KOPT-K1 (cell line): ENCODE measurements at regions not wholly inside any gene's neighbourhood (a gene's known extent, or its start where the extent isn't known, plus 50 kb on each side); places are given as distances from the start of the nearest gene placed in this dataset.
"Not testable (repeated sequence)": the region's sequence is repeated elsewhere in the genome, so short reads cannot be mapped to it uniquely, and the experiment has no call there.

Experiments used
- H3K27ac ChIP-seq: fragments of 200-600 bp; sonication (generic); 2 replicates; pipeline ENCODE4 v1.5.1; 2016; ENCODE audit warnings: antibody characterized with exemption, mild to moderate bottlenecking, low read depth, low read length; ENCODE audit not compliant: poor library complexity, severe bottlenecking
- H3K36me3 ChIP-seq: fragments of 200-600 bp; sonication (generic); 2 replicates; pipeline ENCODE4 v1.5.1; 2017; ENCODE audit warnings: antibody characterized with exemption, mild to moderate bottlenecking, low read length, moderate library complexity; ENCODE audit not compliant: insufficient read depth
- H3K9me3 ChIP-seq: fragments of 200-600 bp; sonication (generic); 2 replicates; pipeline ENCODE4 v1.5.1; 2017; ENCODE audit warnings: antibody characterized with exemption, low read length, mild to moderate bottlenecking; ENCODE audit not compliant: insufficient read depth, poor library complexity, severe bottlenecking

GRCh38 chr2:111316221-111316741 lies 195.6 kb downstream of the BCL2L11 start:
- not testable (repeated sequence) for H3K36me3 ChIP-seq, H3K27ac ChIP-seq, H3K9me3 ChIP-seq

GRCh38 chr2:111316881-111317549 lies 196.3 kb downstream of the BCL2L11 start:
- not testable (repeated sequence) for H3K36me3 ChIP-seq, H3K9me3 ChIP-seq, H3K27ac ChIP-seq

- not testable (repeated sequence) for H3K27ac ChIP-seq, H3K9me3 ChIP-seq, H3K36me3 ChIP-seq
Measured at GRCh38 chr2:111319552-111319951, 198.8 kb downstream of the BCL2L11 start.

- not testable (repeated sequence) for H3K36me3 ChIP-seq, H3K27ac ChIP-seq, H3K9me3 ChIP-seq
Measured at GRCh38 chr2:111320264-111320663, 199.6 kb downstream of the BCL2L11 start.

- H3K36me3 ChIP-seq, H3K9me3 ChIP-seq, H3K27ac ChIP-seq: not testable (repeated sequence)
Measured at GRCh38 chr2:111320965-111321364, 200.3 kb downstream of the BCL2L11 start.

GRCh38 chr2:111323384-111323783 lies 202.7 kb downstream of the BCL2L11 start:
- H3K36me3 ChIP-seq, H3K9me3 ChIP-seq, H3K27ac ChIP-seq: not testable (repeated sequence)

- not testable (repeated sequence) for H3K36me3 ChIP-seq, H3K9me3 ChIP-seq, H3K27ac ChIP-seq
Measured at GRCh38 chr2:111327726-111328125, 207.0 kb downstream of the BCL2L11 start.

GRCh38 chr2:111329309-111329708 lies 208.6 kb downstream of the BCL2L11 start:
- H3K27ac ChIP-seq, H3K36me3 ChIP-seq, H3K9me3 ChIP-seq: not testable (repeated sequence)

- H3K27ac ChIP-seq, H3K36me3 ChIP-seq, H3K9me3 ChIP-seq: not testable (repeated sequence)
Measured at GRCh38 chr2:111331099-111331724, 210.5 kb downstream of the BCL2L11 start.

GRCh38 chr2:111335220-111335907 lies 214.7 kb downstream of the BCL2L11 start:
- H3K9me3 ChIP-seq, H3K27ac ChIP-seq, H3K36me3 ChIP-seq: not testable (repeated sequence)

GRCh38 chr2:111338474-111338873 lies 217.8 kb downstream of the BCL2L11 start:
- not testable (repeated sequence) for H3K9me3 ChIP-seq

GRCh38 chr2:111339476-111339875 lies 218.8 kb downstream of the BCL2L11 start:
- H3K36me3 ChIP-seq, H3K27ac ChIP-seq, H3K9me3 ChIP-seq: not testable (repeated sequence)

More at GRCh38 chr2:111338474-111338873, 217.8 kb downstream of the BCL2L11 start:
- not testable (repeated sequence) for H3K36me3 ChIP-seq, H3K27ac ChIP-seq

GRCh38 chr2:111344590-111344989 lies 223.9 kb downstream of the BCL2L11 start:
- H3K36me3 ChIP-seq, H3K27ac ChIP-seq, H3K9me3 ChIP-seq: not testable (repeated sequence)

- H3K9me3 ChIP-seq, H3K27ac ChIP-seq, H3K36me3 ChIP-seq: not testable (repeated sequence)
Measured at GRCh38 chr2:111345439-111345838, 224.7 kb downstream of the BCL2L11 start.

GRCh38 chr2:111346018-111346930 lies 225.6 kb downstream of the BCL2L11 start:
- not testable (repeated sequence) for H3K27ac ChIP-seq, H3K9me3 ChIP-seq, H3K36me3 ChIP-seq
